Stromal cell of bone marrow (primary cell): ENCODE measurements at regions not wholly inside any gene's neighbourhood (a gene's known extent, or its start where the extent isn't known, plus 50 kb on each side); places are given as distances from the start of the nearest gene placed in this dataset.

ENCODE experiments used
- DNase-seq: peaks from one replicate; pipeline ENCODE4 v3.0.0-alpha.2; 2012; ENCODE audit warnings: low read depth

GRCh38 chr4:123573866-123574508 lies 177.4 kb downstream of the SPRY1 start:
- no peak for DNase-seq

GRCh38 chr4:123575291-123575690 lies 178.7 kb downstream of the SPRY1 start:
- DNase-seq = no peak

GRCh38 chr4:123577225-123577906 lies 180.8 kb downstream of the SPRY1 start:
- no peak for DNase-seq

GRCh38 chr4:123578276-123579029 lies 181.9 kb downstream of the SPRY1 start:
- DNase-seq = no peak

- DNase-seq = no peak
Observed at GRCh38 chr4:123579961-123580360, 183.4 kb downstream of the SPRY1 start.

- DNase-seq = no peak
Observed at GRCh38 chr4:123580981-123581664, 184.5 kb downstream of the SPRY1 start.

GRCh38 chr4:123581802-123582201 lies 185.2 kb downstream of the SPRY1 start:
- no peak for DNase-seq

GRCh38 chr4:123583043-123583442 lies 186.4 kb downstream of the SPRY1 start:
- no peak for DNase-seq

- DNase-seq = no peak
Observed at GRCh38 chr4:123585111-123585510, 188.5 kb downstream of the SPRY1 start.

- DNase-seq = peak; percentile 46
Observed at GRCh38 chr4:123587983-123588494, 191.4 kb downstream of the SPRY1 start.

GRCh38 chr4:123588631-123589241 lies 192.1 kb downstream of the SPRY1 start:
- peak; percentile 72 for DNase-seq

- no peak for DNase-seq
Observed at GRCh38 chr4:123589301-123589700, 192.7 kb downstream of the SPRY1 start.

GRCh38 chr4:123591875-123592274 lies 195.3 kb downstream of the SPRY1 start:
- DNase-seq = no peak

- no peak for DNase-seq
Observed at GRCh38 chr4:123593655-123594054, 197.1 kb downstream of the SPRY1 start.

GRCh38 chr4:123596805-123597204 lies 200.2 kb downstream of the SPRY1 start:
- no peak for DNase-seq

GRCh38 chr4:123597586-123597985 lies 201.0 kb downstream of the SPRY1 start:
- no peak for DNase-seq

GRCh38 chr4:123598331-123598730 lies 201.7 kb downstream of the SPRY1 start:
- no peak for DNase-seq

- peak; percentile 43 for DNase-seq
Observed at GRCh38 chr4:123599061-123599919, 202.7 kb downstream of the SPRY1 start.

- no peak for DNase-seq
Observed at GRCh38 chr4:123599920-123600810, 203.6 kb downstream of the SPRY1 start.
